GM12874 (cell line): ENCODE measurements at regions not wholly inside any gene's neighbourhood (a gene's known extent, or its start where the extent isn't known, plus 50 kb on each side); places are given as distances from the start of the nearest gene placed in this dataset.

Experiments
- CTCF ChIP-seq: IDR thresholded peaks from 2 replicates; pipeline ENCODE4 v1.5.1; 2011; ENCODE audit warnings: low read depth, mild to moderate bottlenecking, control low read depth, low read length, moderate library complexity; ENCODE audit not compliant: insufficient read depth

- TF ChIP-seq CTCF = no peak
Measured at GRCh38 chr16:73448970-73449369, 401.0 kb upstream of the ZFHX3 start.

DNA sequence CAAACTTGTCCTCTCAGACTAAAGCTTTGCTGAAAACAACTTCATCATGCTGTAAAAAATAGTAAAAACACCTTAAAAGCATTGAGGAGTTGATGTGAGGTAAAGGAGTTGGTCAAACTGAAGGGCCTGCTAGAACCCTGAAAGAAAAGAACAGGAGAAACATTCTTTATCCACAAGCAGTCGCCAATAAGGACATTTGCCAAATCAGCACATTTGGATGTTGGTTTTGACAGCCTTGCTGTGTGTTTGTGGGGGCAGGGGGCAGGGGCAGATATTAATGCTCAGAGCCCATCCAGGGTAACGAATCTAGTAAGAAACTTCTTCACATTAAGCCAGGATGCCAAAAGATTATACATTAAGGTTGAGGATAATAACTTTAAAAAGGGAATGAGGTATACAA, 399.9 kb upstream of the ZFHX3 start:
- TF ChIP-seq CTCF = no peak

DNA sequence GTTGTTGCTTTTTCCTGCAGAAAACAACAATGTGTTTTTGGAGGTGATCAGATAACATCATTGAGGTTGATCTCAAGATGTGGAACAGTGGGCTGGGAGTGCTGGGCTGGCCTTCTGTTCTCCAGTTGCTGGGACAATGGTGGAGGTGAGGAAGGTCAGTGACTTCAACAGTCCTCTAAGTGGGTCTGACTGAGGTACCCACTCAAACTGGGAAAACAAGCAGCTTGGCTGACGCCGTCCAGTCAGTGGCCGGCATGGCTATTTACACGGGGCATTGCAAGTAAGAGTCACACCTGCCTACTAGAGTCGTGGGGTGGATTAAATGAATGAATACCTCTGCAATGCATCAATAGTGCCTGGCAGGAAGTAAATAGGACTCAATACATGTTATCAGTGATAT, 386.7 kb upstream of the ZFHX3 start:
- TF ChIP-seq CTCF = no peak

DNA sequence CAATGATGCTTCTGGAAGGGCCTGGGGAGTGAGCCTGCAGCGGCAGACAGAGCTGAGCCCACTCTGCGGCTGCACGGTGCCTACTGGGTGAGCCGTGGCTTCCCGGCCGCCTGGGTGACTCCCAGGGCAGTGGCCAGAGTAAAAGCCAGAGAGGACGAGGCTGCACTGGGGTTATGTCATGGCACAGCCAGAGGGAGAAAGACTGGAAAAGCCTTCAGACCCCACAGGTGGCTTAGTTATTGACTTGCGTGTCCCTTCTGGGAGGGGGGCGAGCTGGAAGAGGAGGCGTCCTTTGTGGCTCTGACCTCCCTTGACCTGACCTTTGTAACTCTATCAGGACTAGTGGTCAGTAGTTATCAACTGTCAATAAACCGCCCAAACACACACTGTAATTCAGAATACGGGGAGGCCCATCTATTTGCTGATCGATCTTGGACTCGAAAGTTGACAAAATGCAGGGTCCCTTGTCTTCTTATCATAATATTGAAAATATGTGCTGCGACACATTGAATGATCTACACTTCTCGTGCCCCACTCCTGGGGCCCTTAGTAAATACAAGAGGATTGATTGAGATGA, 385.9 kb upstream of the ZFHX3 start:
- TF ChIP-seq CTCF = no peak

- TF ChIP-seq CTCF = no peak
Measured at GRCh38 chr16:73432850-73433730, 385.2 kb upstream of the ZFHX3 start.

DNA sequence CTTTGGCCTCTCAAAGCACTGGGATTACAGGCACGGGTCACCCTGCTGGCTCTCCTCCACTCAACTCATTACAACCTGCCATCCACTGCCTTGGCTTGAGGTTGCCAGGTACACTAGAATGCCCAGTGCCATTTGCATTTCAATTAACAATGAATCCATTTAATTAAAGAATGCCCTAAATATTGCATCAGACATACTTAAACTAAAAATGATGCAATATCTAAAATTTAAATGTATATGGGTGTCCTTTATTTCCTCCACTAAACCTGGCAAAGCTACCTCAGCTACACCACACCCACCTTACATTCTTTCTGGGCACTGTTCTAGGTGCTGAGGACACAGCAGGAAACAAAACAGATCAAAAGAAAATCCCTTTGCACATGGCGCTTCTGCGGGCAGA, 382.2 kb upstream of the ZFHX3 start:
- no peak for TF ChIP-seq CTCF

- TF ChIP-seq CTCF = no peak
Measured at GRCh38 chr16:73428121-73428520, 380.2 kb upstream of the ZFHX3 start.
